Activated CD4-positive, alpha-beta T cell treated with anti-CD3 and anti-CD28 coated beads, Interleukin-2, amount 50 U/mL, for 48 hours (primary cell): ENCODE measurements at regions not wholly inside any gene's neighbourhood (a gene's known extent, or its start where the extent isn't known, plus 50 kb on each side); places are given as distances from the start of the nearest gene placed in this dataset.
"Not testable (repeated sequence)": the region's sequence is repeated elsewhere in the genome, so short reads cannot be mapped to it uniquely, and the experiment has no call there.

Experiments
- DNase-seq, 2 experiments: peaks; one replicate each; pipeline ENCODE4 v3.0.0-alpha.2; 2020

GRCh38 chr18:42486271-42486670, 531.2 kb downstream of the PIK3C3 start:
- no peak for DNase-seq

- no peak for DNase-seq
These were observed 553.8 kb downstream of the PIK3C3 start for GRCh38 chr18:42508683-42509296.

- DNase-seq, result no peak
These were observed 554.8 kb downstream of the PIK3C3 start for GRCh38 chr18:42509750-42510415.

GRCh38 chr18:42510540-42510939, 555.5 kb downstream of the PIK3C3 start:
- DNase-seq, result no peak

- DNase-seq, result no peak
These were observed 558.4 kb downstream of the PIK3C3 start for GRCh38 chr18:42513441-42513840.

- no peak for DNase-seq
These were observed 559.5 kb downstream of the PIK3C3 start for GRCh38 chr18:42514512-42514911.

GRCh38 chr18:42517896-42518295, 562.9 kb downstream of the PIK3C3 start:
- DNase-seq, result no peak

GRCh38 chr18:42518331-42518730, 563.3 kb downstream of the PIK3C3 start:
- DNase-seq, result not testable (repeated sequence)

- DNase-seq, result no peak
These were observed 565.1 kb downstream of the PIK3C3 start for GRCh38 chr18:42520138-42520537.

- DNase-seq, result no peak
These were observed 570.9 kb downstream of the PIK3C3 start for GRCh38 chr18:42525905-42526304.

GRCh38 chr18:42527766-42528165, 572.7 kb downstream of the PIK3C3 start:
- no peak for DNase-seq

GRCh38 chr18:42530276-42530675, 575.2 kb downstream of the PIK3C3 start:
- no peak for DNase-seq

GRCh38 chr18:42532119-42532518, 577.1 kb downstream of the PIK3C3 start:
- DNase-seq, result no peak

- no peak for DNase-seq
These were observed 578.1 kb downstream of the PIK3C3 start for GRCh38 chr18:42533009-42533575.

- DNase-seq, result no peak
These were observed 578.6 kb downstream of the PIK3C3 start for GRCh38 chr18:42533616-42534015.

GRCh38 chr18:42534313-42534712, 579.3 kb downstream of the PIK3C3 start:
- DNase-seq, result no peak

GRCh38 chr18:42536442-42536841, 579.0 kb downstream of the RIT2 start:
- DNase-seq, result no peak

- DNase-seq, result no peak
These were observed 578.2 kb downstream of the RIT2 start for GRCh38 chr18:42537291-42537690.

- DNase-seq, result no peak
These were observed 570.6 kb downstream of the RIT2 start for GRCh38 chr18:42544901-42545300.

GRCh38 chr18:42545825-42546224, 569.7 kb downstream of the RIT2 start:
- no peak for DNase-seq

- no peak for DNase-seq
These were observed 567.0 kb downstream of the RIT2 start for GRCh38 chr18:42548493-42548892.

GRCh38 chr18:42549596-42549995, 565.9 kb downstream of the RIT2 start:
- no peak for DNase-seq

GRCh38 chr18:42552559-42552958, 562.9 kb downstream of the RIT2 start:
- not testable (repeated sequence) for DNase-seq

GRCh38 chr18:42559069-42559690, 556.3 kb downstream of the RIT2 start:
- no peak for DNase-seq
